GM23248 (cell line): ENCODE measurements at regions not wholly inside any gene's neighbourhood (a gene's known extent, or its start where the extent isn't known, plus 50 kb on each side); places are given as distances from the start of the nearest gene placed in this dataset.

Experiments used
- DNase-seq: peaks from one replicate; pipeline ENCODE4 v3.0.0-alpha.2; 2015
- H2AFZ ChIP-seq: fragments of 200-600 bp; sonication (generic); 2 replicates; pipeline ENCODE4 v1.6.1; 2016; ENCODE audit warnings: antibody characterized with exemption
- H3F3A ChIP-seq: fragments of 200-600 bp; sonication (generic); 2 replicates; pipeline ENCODE4 v1.6.1; 2016; ENCODE audit warnings: mild to moderate bottlenecking, antibody characterized with exemption, mixed run types; ENCODE audit not compliant: insufficient read depth
- H3K27ac ChIP-seq: fragments of 200-600 bp; sonication (generic); 2 replicates; pipeline ENCODE4 v1.5.1; 2016; ENCODE audit warnings: mild to moderate bottlenecking
- H3K27me3 ChIP-seq: fragments of 200-600 bp; sonication (generic); replicated peaks from 2 replicates; pipeline ENCODE4 v1.6.1; 2016; ENCODE audit warnings: mild to moderate bottlenecking; ENCODE audit not compliant: insufficient read depth
- H3K36me3 ChIP-seq: fragments of 200-600 bp; sonication (generic); 2 replicates; pipeline ENCODE4 v1.6.1; 2016; ENCODE audit warnings: low read depth, mild to moderate bottlenecking
- H3K4me1 ChIP-seq: fragments of 200-600 bp; sonication (generic); 2 replicates; pipeline ENCODE4 v1.6.1; 2016; ENCODE audit warnings: mild to moderate bottlenecking; ENCODE audit not compliant: insufficient read depth
- H3K4me2 ChIP-seq: fragments of 200-600 bp; sonication (generic); one replicate; pipeline ENCODE4 v1.6.1; 2016; ENCODE audit warnings: mild to moderate bottlenecking; ENCODE audit not compliant: unreplicated experiment
- H3K4me3 ChIP-seq: fragments of 200-600 bp; sonication (generic); 2 replicates; pipeline ENCODE4 v1.5.1; 2016; ENCODE audit warnings: mild to moderate bottlenecking
- H3K79me2 ChIP-seq: fragments of 200-600 bp; sonication (generic); 2 replicates; pipeline ENCODE4 v1.6.1; 2016; ENCODE audit warnings: mild to moderate bottlenecking; ENCODE audit not compliant: insufficient read depth
- H3K9ac ChIP-seq: fragments of 200-600 bp; sonication (generic); 2 replicates; pipeline ENCODE4 v1.6.1; 2016; ENCODE audit warnings: mild to moderate bottlenecking
- H3K9me2 ChIP-seq: fragments of 200-600 bp; sonication (generic); 2 replicates; pipeline ENCODE4 v1.6.1; 2016; ENCODE audit warnings: mixed run types, mild to moderate bottlenecking, moderate library complexity; ENCODE audit not compliant: insufficient read depth
- H3K9me3 ChIP-seq: fragments of 200-600 bp; sonication (generic); one replicate; pipeline ENCODE4 v1.6.1; 2017; ENCODE audit warnings: low read depth
- H4K20me1 ChIP-seq: fragments of 200-600 bp; sonication (generic); 2 replicates; pipeline ENCODE4 v1.6.0; 2016; ENCODE audit not compliant: insufficient read depth
- EZH2 ChIP-seq: fragments of 200-600 bp; sonication (generic); IDR thresholded peaks from 2 replicates; pipeline ENCODE4 v1.6.1; 2018; ENCODE audit warnings: antibody characterized with exemption, mild to moderate bottlenecking; ENCODE audit not compliant: insufficient read depth, poor library complexity, severe bottlenecking
- EZH2phosphoT487 ChIP-seq: fragments of 200-600 bp; sonication (generic); IDR thresholded peaks from 2 replicates; pipeline ENCODE4 v1.6.1; 2018; ENCODE audit warnings: antibody characterized with exemption, moderate library complexity, mild to moderate bottlenecking, low read depth; ENCODE audit not compliant: insufficient read depth
- WGBS, 2 experiments: methylation state at CpG; one replicate each; pipeline ENCODE4 v1.1.6; 2015 to 2017; ENCODE audit warnings: low lambda C conversion rate in 2 of 2, low coverage in 1 of 2; ENCODE audit errors: missing lambda C conversion rate in 2 of 2; 5-methylcytosine and 5-hydroxymethylcytosine counted together
- in situ Hi-C: fragments of 300-500 bp; cut with MboI; formaldehyde crosslinking; loops from 2 replicates; pipeline ENCODE4 v1.15.0; 2020

DNA sequence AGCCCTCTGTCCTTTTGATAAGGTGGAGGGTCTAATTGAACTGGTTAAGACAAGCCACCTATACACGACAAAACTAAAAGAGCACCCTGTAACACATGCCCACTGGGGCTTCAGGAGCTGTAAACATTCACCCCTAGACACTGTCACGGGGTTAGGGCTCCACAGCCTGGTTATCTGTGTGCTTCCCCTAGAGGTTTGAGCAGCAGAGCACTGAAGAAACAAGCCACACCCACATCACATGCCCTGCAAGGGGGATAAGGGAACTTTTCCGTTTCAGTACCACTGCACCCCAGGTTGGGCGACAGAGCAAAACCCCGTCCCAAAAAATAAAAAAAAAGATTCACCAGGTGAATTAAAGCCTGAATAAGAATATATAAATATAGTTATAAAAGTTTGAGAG lies 913.7 kb upstream of the ACVR2A start:
- no peak for TF ChIP-seq EZH2
- TF ChIP-seq EZH2phosphoT487, result no peak
- no peaks in the 10 kb centered on the region for H3K36me3 ChIP-seq
- no peaks in the 10 kb centered on the region for H3K27me3 ChIP-seq
- in situ Hi-C loops, result no loop called here
- H3K4me2 ChIP-seq, result no peak overlapping the region
- H2AFZ ChIP-seq, result no peak overlapping the region
- H3K9ac ChIP-seq, result no peak overlapping the region
- H3K27ac ChIP-seq, result no peak overlapping the region
- H3K79me2 ChIP-seq, result no peaks in the 10 kb centered on the region
- H4K20me1 ChIP-seq, result no peaks in the 10 kb centered on the region
- no peaks in the 10 kb centered on the region for H3K9me3 ChIP-seq
- H3F3A ChIP-seq, result no peaks in the 10 kb centered on the region
- no peak for DNase-seq
- H3K4me1 ChIP-seq, result peaks cover 9% of the 10 kb centered on the region; the same call in 1 of the 2 replicates
- H3K9me2 ChIP-seq, result no peaks in the 10 kb centered on the region
- no peak overlapping the region for H3K4me3 ChIP-seq
- WGBS, 2 experiments, result 91 to 93% methylated on average over 5 of the region's 5 CpGs

- Histone ChIP-seq H3K9me3 (no peaks in the 10 kb centered on the region), H3K4me3 (no peak overlapping the region), H2AFZ (peak overlapping the region; percentile 38; the same call in 1 of the 2 replicates), H3K4me2 (no peak overlapping the region), H3K9me2 (no peaks in the 10 kb centered on the region), H3F3A (no peaks in the 10 kb centered on the region), H3K9ac (no peak overlapping the region), H3K4me1 (peaks cover 9% of the 10 kb centered on the region; the same call in 1 of the 2 replicates), H3K27me3 (no peaks in the 10 kb centered on the region), H3K27ac (no peak overlapping the region), H3K36me3 (no peaks in the 10 kb centered on the region), H3K79me2 (no peaks in the 10 kb centered on the region), H4K20me1 (no peaks in the 10 kb centered on the region)
- TF ChIP-seq EZH2phosphoT487 (no peak), EZH2 (no peak)
- DNase-seq, result peak; percentile 82
- WGBS, 2 experiments, result 29 to 32% methylated on average over 3 of the region's 3 CpGs
- in situ Hi-C loops, result loop anchor here (10.0 kb wide), 1 partner anchor 978 kb away; no protein-coding TSS in a partner anchor
Measured at GRCh38 chr2:146927080-146927711, 917.6 kb upstream of the ACVR2A start.

DNA sequence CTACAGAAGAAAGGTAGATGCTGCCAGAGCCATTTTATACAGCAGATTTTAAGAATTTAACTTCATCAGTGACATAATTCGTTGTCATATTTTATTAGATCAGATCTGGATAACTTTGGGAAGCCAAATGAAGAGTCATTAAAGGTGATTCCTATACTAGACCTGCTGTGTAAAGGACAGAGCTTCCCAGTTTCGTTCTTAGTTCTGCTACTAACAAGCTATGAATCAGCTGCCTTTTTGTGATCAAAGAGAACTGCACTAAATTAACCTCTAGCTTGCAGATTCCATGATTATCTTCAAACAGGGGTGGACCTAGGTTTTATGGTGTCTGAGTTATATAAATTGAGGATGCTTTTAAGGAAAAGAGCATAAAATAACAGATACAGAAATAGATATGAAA lies 926.5 kb upstream of the ACVR2A start:
- Histone ChIP-seq H3K9me3 (no peaks in the 10 kb centered on the region), H4K20me1 (no peaks in the 10 kb centered on the region), H3K9me2 (no peaks in the 10 kb centered on the region), H3K4me2 (no peak overlapping the region), H2AFZ (no peak overlapping the region), H3K79me2 (no peaks in the 10 kb centered on the region), H3K27me3 (no peaks in the 10 kb centered on the region), H3K4me3 (no peak overlapping the region), H3K36me3 (no peaks in the 10 kb centered on the region), H3K4me1 (no peaks in the 10 kb centered on the region), H3K9ac (no peak overlapping the region), H3K27ac (no peak overlapping the region), H3F3A (no peaks in the 10 kb centered on the region)
- in situ Hi-C loops, result loop anchor here (25.0 kb wide), 1 partner anchor 419 kb away; no protein-coding TSS in a partner anchor
- 57 to 66% methylated on average over 2 of the region's 2 CpGs for WGBS, 2 experiments
- no peak for DNase-seq
- TF ChIP-seq EZH2, result no peak

DNA sequence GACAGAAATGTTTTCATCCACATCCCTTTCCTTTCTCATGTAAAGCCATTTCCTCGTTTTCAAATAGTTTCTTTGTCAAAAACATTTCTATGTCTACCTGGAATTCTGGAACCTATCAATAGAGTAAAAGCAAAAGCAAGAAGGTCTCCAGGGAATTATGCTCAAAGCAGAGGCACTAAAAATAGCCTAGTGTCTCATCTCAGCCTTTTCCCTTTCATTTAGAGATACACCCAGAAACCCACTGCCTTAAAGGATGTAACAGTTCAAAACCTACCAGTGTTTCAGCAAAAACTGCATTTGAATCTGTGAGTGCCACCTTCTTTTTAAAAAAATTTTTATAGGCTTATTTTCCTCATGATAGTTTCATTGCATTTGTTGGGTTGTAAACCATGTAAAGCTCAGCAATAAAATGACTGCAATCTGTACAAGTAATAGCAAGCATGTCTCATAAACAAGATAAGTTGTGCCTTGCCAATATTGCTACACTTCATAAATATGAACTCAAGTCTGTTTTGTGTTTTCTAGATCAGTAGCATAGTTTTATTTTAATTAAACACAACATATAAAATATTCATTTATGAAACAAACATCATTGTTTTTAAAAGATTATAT lies 927.3 kb upstream of the ACVR2A start:
- H3K9ac ChIP-seq, result no peak overlapping the region
- no peak overlapping the region for H2AFZ ChIP-seq
- in situ Hi-C loops, result loop anchor here (25.0 kb wide), 1 partner anchor 420 kb away; no protein-coding TSS in a partner anchor
- no peaks in the 10 kb centered on the region for H3K4me1 ChIP-seq
- no peaks in the 10 kb centered on the region for H3K27me3 ChIP-seq
- H3K9me3 ChIP-seq, result no peaks in the 10 kb centered on the region
- H3K36me3 ChIP-seq, result no peaks in the 10 kb centered on the region
- no peaks in the 10 kb centered on the region for H3K79me2 ChIP-seq
- no peaks in the 10 kb centered on the region for H3K9me2 ChIP-seq
- WGBS, 2 experiments, result 27 to 35% methylated on average over 1 of the region's 1 CpG
- no peak overlapping the region for H3K27ac ChIP-seq
- H3F3A ChIP-seq, result no peaks in the 10 kb centered on the region
- H3K4me2 ChIP-seq, result no peak overlapping the region
- H3K4me3 ChIP-seq, result no peak overlapping the region
- DNase-seq, result peak; percentile 22
- H4K20me1 ChIP-seq, result no peaks in the 10 kb centered on the region
- TF ChIP-seq EZH2 (no peak), EZH2phosphoT487 (no peak)
